ENCODE measurements at regions not wholly inside any gene's neighbourhood (a gene's known extent, or its start where the extent isn't known, plus 50 kb on each side); places are given as distances from the start of the nearest gene placed in this dataset.

DNA sequence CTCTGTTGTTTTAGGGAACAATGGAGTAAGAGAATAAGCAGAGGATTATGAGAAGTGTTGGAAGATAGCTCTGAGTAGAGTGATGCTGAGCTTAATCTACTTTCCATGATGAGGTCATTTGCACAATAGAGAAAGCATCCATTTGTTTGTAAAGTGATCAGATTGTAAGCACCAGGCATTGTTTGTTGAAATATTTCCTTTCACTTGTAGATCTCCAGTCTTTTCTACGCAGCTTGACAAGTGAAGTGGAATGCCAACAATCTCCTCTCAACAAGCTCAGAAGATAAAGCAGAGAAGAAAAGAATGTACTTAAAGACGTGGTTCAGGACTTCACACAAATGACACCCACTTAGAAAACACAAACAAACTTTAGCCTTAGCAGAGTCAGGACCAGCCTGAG is 80.1 kb upstream of the MARCKS start:
- TF ChIP-seq, protein P1, sequence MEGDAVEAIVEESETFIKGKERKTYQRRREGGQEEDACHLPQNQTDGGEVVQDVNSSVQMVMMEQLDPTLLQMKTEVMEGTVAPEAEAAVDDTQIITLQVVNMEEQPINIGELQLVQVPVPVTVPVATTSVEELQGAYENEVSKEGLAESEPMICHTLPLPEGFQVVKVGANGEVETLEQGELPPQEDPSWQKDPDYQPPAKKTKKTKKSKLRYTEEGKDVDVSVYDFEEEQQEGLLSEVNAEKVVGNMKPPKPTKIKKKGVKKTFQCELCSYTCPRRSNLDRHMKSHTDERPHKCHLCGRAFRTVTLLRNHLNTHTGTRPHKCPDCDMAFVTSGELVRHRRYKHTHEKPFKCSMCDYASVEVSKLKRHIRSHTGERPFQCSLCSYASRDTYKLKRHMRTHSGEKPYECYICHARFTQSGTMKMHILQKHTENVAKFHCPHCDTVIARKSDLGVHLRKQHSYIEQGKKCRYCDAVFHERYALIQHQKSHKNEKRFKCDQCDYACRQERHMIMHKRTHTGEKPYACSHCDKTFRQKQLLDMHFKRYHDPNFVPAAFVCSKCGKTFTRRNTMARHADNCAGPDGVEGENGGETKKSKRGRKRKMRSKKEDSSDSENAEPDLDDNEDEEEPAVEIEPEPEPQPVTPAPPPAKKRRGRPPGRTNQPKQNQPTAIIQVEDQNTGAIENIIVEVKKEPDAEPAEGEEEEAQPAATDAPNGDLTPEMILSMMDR (IDR thresholded peaks at IDR 0.05), result no peak
- TF ChIP-seq POLR2A (IDR thresholded peaks at IDR 0.05) (no peak), POLR2AphosphoS5 (IDR thresholded peaks at IDR 0.05) (no peak)
